ENCODE measurements at regions not wholly inside any gene's neighbourhood (a gene's known extent, or its start where the extent isn't known, plus 50 kb on each side); places are given as distances from the start of the nearest gene placed in this dataset.

GRCh38 chr1:195186544-195186943 lies 1421.7 kb downstream of the KCNT2 start:
- TF ChIP-seq, protein P1, sequence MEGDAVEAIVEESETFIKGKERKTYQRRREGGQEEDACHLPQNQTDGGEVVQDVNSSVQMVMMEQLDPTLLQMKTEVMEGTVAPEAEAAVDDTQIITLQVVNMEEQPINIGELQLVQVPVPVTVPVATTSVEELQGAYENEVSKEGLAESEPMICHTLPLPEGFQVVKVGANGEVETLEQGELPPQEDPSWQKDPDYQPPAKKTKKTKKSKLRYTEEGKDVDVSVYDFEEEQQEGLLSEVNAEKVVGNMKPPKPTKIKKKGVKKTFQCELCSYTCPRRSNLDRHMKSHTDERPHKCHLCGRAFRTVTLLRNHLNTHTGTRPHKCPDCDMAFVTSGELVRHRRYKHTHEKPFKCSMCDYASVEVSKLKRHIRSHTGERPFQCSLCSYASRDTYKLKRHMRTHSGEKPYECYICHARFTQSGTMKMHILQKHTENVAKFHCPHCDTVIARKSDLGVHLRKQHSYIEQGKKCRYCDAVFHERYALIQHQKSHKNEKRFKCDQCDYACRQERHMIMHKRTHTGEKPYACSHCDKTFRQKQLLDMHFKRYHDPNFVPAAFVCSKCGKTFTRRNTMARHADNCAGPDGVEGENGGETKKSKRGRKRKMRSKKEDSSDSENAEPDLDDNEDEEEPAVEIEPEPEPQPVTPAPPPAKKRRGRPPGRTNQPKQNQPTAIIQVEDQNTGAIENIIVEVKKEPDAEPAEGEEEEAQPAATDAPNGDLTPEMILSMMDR (IDR thresholded peaks at IDR 0.05; ENCODE audit: insufficient read depth, low read length): no peak
- TF ChIP-seq GABPA (IDR thresholded peaks at IDR 0.05; ENCODE audit: low read depth) (no peak), POLR2AphosphoS5 (IDR thresholded peaks at IDR 0.05; ENCODE audit: low read depth) (no peak), SPI1 (IDR thresholded peaks at IDR 0.05; ENCODE audit: borderline replicate concordance, low read depth) (no peak)
- TF ChIP-seq, protein P2, sequence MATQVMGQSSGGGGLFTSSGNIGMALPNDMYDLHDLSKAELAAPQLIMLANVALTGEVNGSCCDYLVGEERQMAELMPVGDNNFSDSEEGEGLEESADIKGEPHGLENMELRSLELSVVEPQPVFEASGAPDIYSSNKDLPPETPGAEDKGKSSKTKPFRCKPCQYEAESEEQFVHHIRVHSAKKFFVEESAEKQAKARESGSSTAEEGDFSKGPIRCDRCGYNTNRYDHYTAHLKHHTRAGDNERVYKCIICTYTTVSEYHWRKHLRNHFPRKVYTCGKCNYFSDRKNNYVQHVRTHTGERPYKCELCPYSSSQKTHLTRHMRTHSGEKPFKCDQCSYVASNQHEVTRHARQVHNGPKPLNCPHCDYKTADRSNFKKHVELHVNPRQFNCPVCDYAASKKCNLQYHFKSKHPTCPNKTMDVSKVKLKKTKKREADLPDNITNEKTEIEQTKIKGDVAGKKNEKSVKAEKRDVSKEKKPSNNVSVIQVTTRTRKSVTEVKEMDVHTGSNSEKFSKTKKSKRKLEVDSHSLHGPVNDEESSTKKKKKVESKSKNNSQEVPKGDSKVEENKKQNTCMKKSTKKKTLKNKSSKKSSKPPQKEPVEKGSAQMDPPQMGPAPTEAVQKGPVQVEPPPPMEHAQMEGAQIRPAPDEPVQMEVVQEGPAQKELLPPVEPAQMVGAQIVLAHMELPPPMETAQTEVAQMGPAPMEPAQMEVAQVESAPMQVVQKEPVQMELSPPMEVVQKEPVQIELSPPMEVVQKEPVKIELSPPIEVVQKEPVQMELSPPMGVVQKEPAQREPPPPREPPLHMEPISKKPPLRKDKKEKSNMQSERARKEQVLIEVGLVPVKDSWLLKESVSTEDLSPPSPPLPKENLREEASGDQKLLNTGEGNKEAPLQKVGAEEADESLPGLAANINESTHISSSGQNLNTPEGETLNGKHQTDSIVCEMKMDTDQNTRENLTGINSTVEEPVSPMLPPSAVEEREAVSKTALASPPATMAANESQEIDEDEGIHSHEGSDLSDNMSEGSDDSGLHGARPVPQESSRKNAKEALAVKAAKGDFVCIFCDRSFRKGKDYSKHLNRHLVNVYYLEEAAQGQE (IDR thresholded peaks at IDR 0.05; ENCODE audit: insufficient replicate concordance, low read depth): no peak

Data from HL-60 (cell line).